ENCODE measurements at regions not wholly inside any gene's neighbourhood (a gene's known extent, or its start where the extent isn't known, plus 50 kb on each side); places are given as distances from the start of the nearest gene placed in this dataset.

GRCh38 chr6:21769968-21770367 lies 176.4 kb downstream of the SOX4 start:
- TF ChIP-seq CTCF (IDR thresholded peaks at IDR 0.05; ENCODE audit: extremely low read depth in 1 of 2, insufficient read depth in 1 of 2, low read depth in 1 of 2, low read length in 2 of 2): no peak
- no peak for TF ChIP-seq EZH2 (IDR thresholded peaks at IDR 0.05; ENCODE audit: borderline replicate concordance, low read depth, low read length, severe bottlenecking)
- no peak for TF ChIP-seq POLR2AphosphoS5 (IDR thresholded peaks at IDR 0.05; ENCODE audit: insufficient read depth, low read depth, low read length)
- TF ChIP-seq MAX (IDR thresholded peaks at IDR 0.05; ENCODE audit: insufficient read depth, insufficient read length): no peak
- TF ChIP-seq POLR2A (IDR thresholded peaks at IDR 0.05; ENCODE audit: low read depth, low read length): no peak
- TF ChIP-seq GATA2 (IDR thresholded peaks at IDR 0.05; ENCODE audit: insufficient read depth, insufficient read length, low read depth, low read length): no peak
- no peak for TF ChIP-seq MYC (IDR thresholded peaks at IDR 0.05; ENCODE audit: low read depth, low read length)
- TF ChIP-seq FOS (IDR thresholded peaks at IDR 0.05; ENCODE audit: borderline replicate concordance, insufficient read depth, low read length): no peak
- no peak for TF ChIP-seq JUN (IDR thresholded peaks at IDR 0.05; ENCODE audit: borderline replicate concordance, insufficient read depth, insufficient read length, low read depth)

Data from endothelial cell of umbilical vein (primary cell).